Duodenal mucosa (tissue), 2 donors: ENCODE measurements at regions not wholly inside any gene's neighbourhood (a gene's known extent, or its start where the extent isn't known, plus 50 kb on each side); places are given as distances from the start of the nearest gene placed in this dataset.

Experiments
- H3K27ac ChIP-seq: one replicate; pipeline ENCODE4 v1.7.0; 2013; ENCODE audit warnings: low read depth, low read length
- H3K27me3 ChIP-seq, 2 donors: one replicate each; pipeline ENCODE4 v1.7.0; 2013; ENCODE audit warnings: low read length in 2 of 2, control low read depth in 1 of 2; ENCODE audit not compliant: insufficient read depth in 2 of 2, control insufficient read depth in 1 of 2
- H3K36me3 ChIP-seq, 2 donors: one replicate each; pipeline ENCODE4 v1.7.0; 2013; ENCODE audit warnings: low read length in 2 of 2, control low read depth in 1 of 2; ENCODE audit not compliant: insufficient read depth in 2 of 2, control insufficient read depth in 1 of 2
- H3K4me1 ChIP-seq, 2 donors: one replicate each; pipeline ENCODE4 v1.7.0; 2013; ENCODE audit warnings: low read length in 2 of 2, control low read depth in 1 of 2; ENCODE audit not compliant: insufficient read depth in 2 of 2, control insufficient read depth in 1 of 2
- H3K4me3 ChIP-seq, 2 donors: one replicate each; pipeline ENCODE4 v1.7.0; 2013; ENCODE audit warnings: low read length in 2 of 2, low read depth in 1 of 2
- H3K9ac ChIP-seq, 2 donors: one replicate each; pipeline ENCODE4 v1.7.0; 2013; ENCODE audit warnings: low read length in 2 of 2, low read depth in 1 of 2
- H3K9me3 ChIP-seq, 2 donors: one replicate each; pipeline ENCODE4 v1.7.0; 2013; ENCODE audit warnings: low read length in 2 of 2, control low read depth in 1 of 2; ENCODE audit not compliant: control insufficient read depth in 1 of 2

DNA sequence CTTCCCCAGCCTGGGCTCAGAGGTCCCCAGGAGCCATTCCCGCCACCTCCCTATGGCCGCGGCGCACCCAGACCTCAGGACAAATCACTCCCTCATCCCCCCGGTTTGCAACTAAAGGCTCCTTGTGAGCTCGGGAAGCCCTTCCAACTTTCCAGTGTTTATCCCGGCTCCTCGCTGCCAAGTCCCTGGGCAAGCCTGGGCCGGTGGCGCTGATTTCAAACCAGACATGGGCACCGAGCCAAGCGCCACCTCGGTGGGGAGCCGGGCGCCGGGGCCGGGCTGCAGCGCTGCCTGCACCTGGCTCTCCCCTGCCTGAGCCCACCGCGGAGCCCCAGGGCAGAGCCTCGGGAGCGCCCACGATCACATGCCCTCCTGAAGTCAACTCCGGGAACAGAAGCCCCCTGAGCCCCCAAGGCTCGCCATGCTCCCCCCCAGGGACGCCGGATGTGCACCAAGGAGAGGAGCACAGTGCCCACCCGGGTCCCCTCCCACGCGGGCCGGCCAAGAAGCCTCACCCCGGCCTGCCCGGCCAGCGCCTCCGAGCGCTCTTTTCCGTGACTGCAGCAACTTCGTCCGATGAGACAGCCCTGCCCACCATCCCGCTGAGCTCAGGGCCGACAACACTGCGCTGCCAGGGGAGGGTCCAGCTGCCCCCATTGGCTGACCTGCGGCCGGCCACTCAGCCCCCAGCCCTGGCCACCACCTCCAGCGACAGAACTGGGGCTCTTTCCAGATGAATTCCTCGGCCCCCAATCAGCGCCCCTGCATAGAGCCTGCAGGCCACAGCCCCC is 50.0 kb downstream of the NCOR2 start:
- H3K27ac ChIP-seq = peak overlapping the region; percentile 94
- peak overlapping the region; percentile 32 to 34 for H3K9ac ChIP-seq
- peaks cover 2 to 14% of the 10 kb centered on the region in 2 donors for H3K36me3 ChIP-seq
- peak overlapping the region; percentile 54 to 55 for H3K4me3 ChIP-seq
- no peaks in the 10 kb centered on the region for H3K27me3 ChIP-seq
- H3K9me3 ChIP-seq = no peaks in the 10 kb centered on the region
- H3K4me1 ChIP-seq = peaks cover 51 to 54% of the 10 kb centered on the region in 2 donors

- Histone ChIP-seq H3K4me1 (peaks cover 54 to 55% of the 10 kb centered on the region in 2 donors), H3K9ac (peak overlapping the region; percentile 32 to 34), H3K4me3 (peak overlapping the region; percentile 54 to 55), H3K36me3 (peaks cover 2 to 11% of the 10 kb centered on the region in 2 donors), H3K27me3 (no peaks in the 10 kb centered on the region), H3K27ac (peak overlapping the region; percentile 65), H3K9me3 (no peaks in the 10 kb centered on the region)
Observed at GRCh38 chr12:124516850-124517249, 50.6 kb downstream of the NCOR2 start.

- peaks cover 2 to 10% of the 10 kb centered on the region in 2 donors for H3K36me3 ChIP-seq
- H3K9me3 ChIP-seq = no peaks in the 10 kb centered on the region
- H3K27ac ChIP-seq = no peak overlapping the region
- H3K9ac ChIP-seq = no peak overlapping the region
- H3K27me3 ChIP-seq = no peaks in the 10 kb centered on the region
- no peak overlapping the region for H3K4me3 ChIP-seq
- peaks cover 55 to 56% of the 10 kb centered on the region in 2 donors for H3K4me1 ChIP-seq
Observed at GRCh38 chr12:124515981-124516380, 51.4 kb downstream of the NCOR2 start.

DNA sequence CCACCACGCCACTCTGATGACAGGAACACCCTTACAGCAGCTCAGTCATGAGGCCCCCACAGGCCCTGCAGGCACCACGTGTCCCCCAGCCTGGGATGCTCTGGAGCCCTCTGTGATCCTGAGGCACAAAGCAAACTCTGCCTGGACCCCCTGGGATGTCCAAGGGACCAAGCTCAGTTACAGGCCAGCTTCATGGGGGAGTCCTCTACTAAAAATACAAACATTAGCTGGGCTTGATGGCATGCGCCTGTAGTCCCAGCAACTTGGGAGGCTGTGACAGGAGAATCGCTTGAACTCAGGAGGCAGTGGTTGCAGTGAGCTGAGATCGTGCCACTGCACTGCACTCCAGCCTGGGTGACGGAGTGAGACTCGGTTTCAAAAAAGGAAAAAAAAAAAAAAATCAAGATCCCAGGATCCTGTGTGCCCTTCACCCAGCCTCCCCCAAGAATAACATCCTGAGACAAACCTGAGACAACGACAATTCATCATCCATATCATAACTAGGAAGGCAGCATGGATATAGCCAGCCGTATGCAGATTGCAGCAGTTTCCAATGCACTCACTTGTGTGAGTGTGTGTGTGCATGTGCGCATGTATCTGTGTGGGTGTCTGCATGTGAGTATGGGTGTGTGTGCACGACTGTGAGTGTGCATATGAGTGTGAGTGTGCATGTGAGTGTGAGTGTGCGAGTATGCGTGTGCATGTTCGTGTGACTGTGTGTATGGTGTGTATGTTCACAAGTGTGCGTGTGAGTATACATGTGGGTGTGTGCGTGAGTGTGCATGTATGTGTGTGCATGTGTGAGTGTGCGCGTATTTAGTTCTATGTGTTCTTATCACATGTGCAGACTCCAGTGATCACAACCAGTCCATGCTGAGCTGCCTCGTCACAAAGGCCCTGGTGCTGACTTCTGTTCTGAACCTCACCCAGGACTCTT is 52.1 kb downstream of the NCOR2 start:
- Histone ChIP-seq H3K9me3 (no peaks in the 10 kb centered on the region), H3K9ac (no peak overlapping the region), H3K36me3 (peaks cover 2 to 10% of the 10 kb centered on the region in 2 donors), H3K4me3 (no peak overlapping the region), H3K4me1 (peaks cover 55 to 63% of the 10 kb centered on the region in 2 donors), H3K27me3 (no peaks in the 10 kb centered on the region), H3K27ac (no peak overlapping the region)

GRCh38 chr12:124514145-124514995 is 53.0 kb downstream of the NCOR2 start:
- Histone ChIP-seq H3K4me3 (no peak overlapping the region), H3K9me3 (no peaks in the 10 kb centered on the region), H3K27ac (no peak overlapping the region), H3K9ac (no peak overlapping the region), H3K27me3 (no peaks in the 10 kb centered on the region), H3K36me3 (peaks cover 2 to 10% of the 10 kb centered on the region in 2 donors), H3K4me1 (peaks cover 56 to 65% of the 10 kb centered on the region in 2 donors)

- Histone ChIP-seq H3K27me3 (no peaks in the 10 kb centered on the region), H3K27ac (no peak overlapping the region), H3K36me3 (peaks cover 2 to 10% of the 10 kb centered on the region in 2 donors), H3K4me1 (peaks cover 56 to 59% of the 10 kb centered on the region in 2 donors), H3K9me3 (no peaks in the 10 kb centered on the region), H3K9ac (no peak overlapping the region), H3K4me3 (no peak overlapping the region)
Observed at GRCh38 chr12:124513297-124513867, 54.0 kb downstream of the NCOR2 start.

- Histone ChIP-seq H3K4me3 (no peak overlapping the region), H3K27me3 (no peaks in the 10 kb centered on the region), H3K36me3 (peaks cover 2 to 10% of the 10 kb centered on the region in 2 donors), H3K9me3 (no peaks in the 10 kb centered on the region), H3K4me1 (peaks cover 55% of the 10 kb centered on the region in 2 donors), H3K9ac (peak overlapping the region in 1 of 2 donors; percentile 22), H3K27ac (peak overlapping the region; percentile 37)
Observed at GRCh38 chr12:124512667-124513296, 54.6 kb downstream of the NCOR2 start.

GRCh38 chr12:124511259-124511985 is 56.0 kb downstream of the NCOR2 start:
- H3K9ac ChIP-seq = no peak overlapping the region
- H3K9me3 ChIP-seq = no peaks in the 10 kb centered on the region
- no peaks in the 10 kb centered on the region for H3K27me3 ChIP-seq
- no peak overlapping the region for H3K27ac ChIP-seq
- H3K4me1 ChIP-seq = peaks cover 51 to 55% of the 10 kb centered on the region in 2 donors
- H3K36me3 ChIP-seq = peaks cover 2 to 10% of the 10 kb centered on the region in 2 donors
- no peak overlapping the region for H3K4me3 ChIP-seq
